ENCODE measurements at regions not wholly inside any gene's neighbourhood (a gene's known extent, or its start where the extent isn't known, plus 50 kb on each side); places are given as distances from the start of the nearest gene placed in this dataset.

DNA sequence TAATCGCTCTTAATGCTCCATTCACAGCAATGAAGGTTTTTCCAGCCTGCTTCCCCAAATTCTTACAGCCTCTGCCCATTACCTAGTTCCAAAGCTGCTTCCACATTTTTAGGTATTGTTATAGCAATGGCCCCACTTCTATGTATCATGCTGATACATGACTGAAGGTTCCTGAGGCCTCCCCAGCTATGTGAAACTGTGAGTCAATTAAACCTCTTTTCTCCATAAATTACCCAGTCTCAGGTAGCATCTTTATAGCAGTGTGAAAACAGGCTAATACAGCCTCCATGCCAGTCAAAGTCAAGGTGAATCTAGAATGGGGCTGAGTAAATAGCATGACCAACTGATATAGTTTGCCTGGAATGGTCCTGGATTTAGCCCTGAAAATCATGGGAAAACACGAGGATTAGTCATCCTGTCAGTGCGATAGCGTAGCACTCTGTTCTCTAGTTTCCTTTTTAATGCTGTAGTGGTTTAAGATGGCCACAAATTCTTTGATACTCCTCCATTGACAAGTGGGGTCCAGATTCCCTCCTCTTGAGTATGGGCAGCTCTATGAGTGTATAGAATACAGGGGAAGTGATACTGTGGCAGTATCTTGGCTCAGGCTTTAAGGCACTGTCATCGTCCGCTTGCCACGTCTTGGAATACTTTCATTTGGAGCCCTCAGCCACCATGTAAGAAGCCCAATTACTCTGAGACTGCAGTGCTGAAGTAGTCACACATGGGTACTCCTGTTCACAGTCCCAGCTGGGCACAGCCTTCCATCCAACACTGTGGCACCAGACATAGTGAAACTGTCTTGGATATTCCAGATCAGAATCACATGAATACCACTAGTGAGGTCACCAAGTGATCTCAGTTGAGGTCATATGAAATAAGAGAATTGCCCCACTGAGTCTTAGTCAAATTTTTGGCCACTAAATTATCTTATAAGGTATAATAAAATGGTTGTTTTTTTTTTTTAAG lies 94.0 kb upstream of the PLCL2 start:
- H2AFZ ChIP-seq (ENCODE audit: low read depth, low read length): no peak overlapping the region
- H3K27me3 ChIP-seq (ENCODE audit: insufficient read depth, low read length): no peaks in the 10 kb centered on the region
- no peaks in the 10 kb centered on the region for H3K4me1 ChIP-seq (ENCODE audit: insufficient read depth, low read length)
- H3K9me3 ChIP-seq (ENCODE audit: low read length): no peaks in the 10 kb centered on the region
- H3K4me3 ChIP-seq (ENCODE audit: low read length): no peak overlapping the region
- no peaks in the 10 kb centered on the region for H3K36me3 ChIP-seq (ENCODE audit: insufficient read depth, low read length)

DNA sequence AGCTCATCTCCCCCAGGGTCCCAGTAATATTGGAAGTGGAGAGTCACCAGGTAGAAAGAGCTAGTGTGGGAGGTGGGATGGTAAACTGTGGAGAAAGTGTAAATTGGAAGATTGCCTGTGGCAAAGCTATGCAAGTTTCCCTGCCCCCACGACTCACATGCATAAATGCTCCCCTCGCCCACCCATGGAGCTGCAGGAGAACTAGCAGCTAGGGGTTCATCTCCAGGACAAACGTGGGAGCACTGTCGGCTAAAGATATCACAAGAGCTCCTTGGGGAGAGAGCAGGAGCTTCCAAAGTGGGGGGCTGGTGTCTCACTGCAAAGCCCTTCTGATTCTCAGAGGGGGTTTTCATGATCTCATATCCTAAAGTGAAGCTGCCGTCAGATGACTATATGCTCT lies 91.4 kb upstream of the PLCL2 start:
- Histone ChIP-seq H3K4me3 (ENCODE audit: low read length) (no peak overlapping the region), H3K4me1 (ENCODE audit: insufficient read depth, low read length) (no peaks in the 10 kb centered on the region), H2AFZ (ENCODE audit: low read depth, low read length) (no peak overlapping the region), H3K27me3 (ENCODE audit: insufficient read depth, low read length) (no peaks in the 10 kb centered on the region), H3K9me3 (ENCODE audit: low read length) (no peaks in the 10 kb centered on the region), H3K36me3 (ENCODE audit: insufficient read depth, low read length) (no peaks in the 10 kb centered on the region)

DNA sequence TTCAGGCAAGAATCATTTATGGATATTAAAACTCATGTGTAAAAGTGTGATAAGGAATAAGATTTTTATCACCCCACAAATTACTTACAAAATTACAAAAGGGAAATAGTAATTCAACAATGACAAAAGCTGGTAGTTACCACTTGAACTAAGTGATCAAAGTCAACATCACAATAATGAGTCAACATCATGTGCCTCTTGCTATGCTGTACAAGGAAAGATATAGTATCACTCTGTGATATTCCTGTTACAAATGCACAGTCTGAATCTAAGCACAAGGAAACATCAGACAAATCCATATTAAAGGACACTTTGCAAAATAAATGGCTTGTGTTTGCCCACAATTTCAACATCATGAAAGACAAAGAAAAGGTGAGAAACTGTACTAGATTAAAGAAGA lies 90.5 kb upstream of the PLCL2 start:
- H3K27me3 ChIP-seq (ENCODE audit: insufficient read depth, low read length): no peaks in the 10 kb centered on the region
- H3K36me3 ChIP-seq (ENCODE audit: insufficient read depth, low read length): no peaks in the 10 kb centered on the region
- no peaks in the 10 kb centered on the region for H3K4me1 ChIP-seq (ENCODE audit: insufficient read depth, low read length)
- H3K4me3 ChIP-seq (ENCODE audit: low read length): no peak overlapping the region
- H2AFZ ChIP-seq (ENCODE audit: low read depth, low read length): no peak overlapping the region
- H3K9me3 ChIP-seq (ENCODE audit: low read length): no peaks in the 10 kb centered on the region

DNA sequence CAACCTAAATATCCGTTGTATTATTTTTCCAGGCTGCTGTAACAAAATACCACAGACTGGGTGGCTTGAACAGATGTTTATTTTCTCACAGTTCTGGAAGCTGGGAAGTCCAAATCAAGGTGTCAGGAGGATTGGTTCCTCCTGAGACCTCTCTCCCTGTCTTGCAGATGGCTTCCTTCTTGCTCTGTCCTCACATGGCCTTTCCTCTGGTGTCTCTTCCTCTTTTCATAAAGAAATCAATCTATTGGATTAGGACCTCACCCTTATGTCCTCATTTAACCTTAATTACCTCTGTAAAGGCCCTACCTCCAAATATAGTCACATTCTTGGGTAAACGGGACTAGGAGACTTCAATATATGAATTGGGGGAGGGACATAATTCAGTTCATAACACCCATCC lies 89.2 kb upstream of the PLCL2 start:
- no peaks in the 10 kb centered on the region for H3K36me3 ChIP-seq (ENCODE audit: insufficient read depth, low read length)
- H2AFZ ChIP-seq (ENCODE audit: low read depth, low read length): no peak overlapping the region
- H3K9me3 ChIP-seq (ENCODE audit: low read length): no peaks in the 10 kb centered on the region
- no peak overlapping the region for H3K4me3 ChIP-seq (ENCODE audit: low read length)
- no peaks in the 10 kb centered on the region for H3K27me3 ChIP-seq (ENCODE audit: insufficient read depth, low read length)
- H3K4me1 ChIP-seq (ENCODE audit: insufficient read depth, low read length): no peaks in the 10 kb centered on the region

DNA sequence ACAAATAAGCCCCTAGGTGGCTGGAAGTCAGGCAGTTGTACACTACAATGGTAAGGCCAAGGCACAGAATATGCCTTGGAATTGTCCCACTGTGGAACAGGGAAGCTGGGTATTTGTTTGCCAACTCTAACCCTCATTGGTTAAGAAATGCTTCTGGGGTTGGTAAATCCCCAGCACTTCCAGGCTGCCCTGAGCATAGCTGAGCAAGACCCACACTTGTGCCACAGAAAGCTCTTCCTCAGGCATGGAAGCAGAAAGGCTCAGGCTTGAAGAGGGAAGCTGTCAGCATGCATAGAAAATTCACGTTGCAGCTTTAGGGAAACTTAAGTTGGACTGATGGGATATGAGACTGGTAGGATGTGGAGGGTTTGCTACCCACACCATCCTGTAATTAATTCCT lies 86.9 kb upstream of the PLCL2 start:
- no peaks in the 10 kb centered on the region for H3K9me3 ChIP-seq (ENCODE audit: low read length)
- no peak overlapping the region for H2AFZ ChIP-seq (ENCODE audit: low read depth, low read length)
- H3K4me3 ChIP-seq (ENCODE audit: low read length): no peak overlapping the region
- no peaks in the 10 kb centered on the region for H3K36me3 ChIP-seq (ENCODE audit: insufficient read depth, low read length)
- H3K4me1 ChIP-seq (ENCODE audit: insufficient read depth, low read length): no peaks in the 10 kb centered on the region
- no peaks in the 10 kb centered on the region for H3K27me3 ChIP-seq (ENCODE audit: insufficient read depth, low read length)

DNA sequence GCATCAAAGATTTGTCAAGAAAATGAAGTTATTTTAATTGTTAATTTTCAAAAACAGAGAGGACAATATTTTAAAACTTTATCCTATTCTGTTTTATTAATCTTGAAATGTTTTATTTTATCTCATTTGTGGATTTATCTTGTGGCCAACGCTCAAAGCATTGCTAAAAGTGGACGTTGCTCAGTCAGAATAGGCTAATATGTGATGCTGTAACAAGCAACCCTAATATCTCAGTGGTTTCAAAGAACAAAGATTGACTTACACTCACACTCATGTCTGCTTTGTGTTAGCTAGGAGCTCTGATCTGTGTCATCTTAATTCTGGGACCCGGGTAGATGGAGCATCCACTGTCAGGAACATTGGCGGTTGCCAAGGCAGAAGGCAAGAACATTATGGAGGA lies 86.0 kb upstream of the PLCL2 start:
- H2AFZ ChIP-seq (ENCODE audit: low read depth, low read length): no peak overlapping the region
- no peak overlapping the region for H3K4me3 ChIP-seq (ENCODE audit: low read length)
- no peaks in the 10 kb centered on the region for H3K9me3 ChIP-seq (ENCODE audit: low read length)
- H3K27me3 ChIP-seq (ENCODE audit: insufficient read depth, low read length): no peaks in the 10 kb centered on the region
- no peaks in the 10 kb centered on the region for H3K4me1 ChIP-seq (ENCODE audit: insufficient read depth, low read length)
- H3K36me3 ChIP-seq (ENCODE audit: insufficient read depth, low read length): no peaks in the 10 kb centered on the region

DNA sequence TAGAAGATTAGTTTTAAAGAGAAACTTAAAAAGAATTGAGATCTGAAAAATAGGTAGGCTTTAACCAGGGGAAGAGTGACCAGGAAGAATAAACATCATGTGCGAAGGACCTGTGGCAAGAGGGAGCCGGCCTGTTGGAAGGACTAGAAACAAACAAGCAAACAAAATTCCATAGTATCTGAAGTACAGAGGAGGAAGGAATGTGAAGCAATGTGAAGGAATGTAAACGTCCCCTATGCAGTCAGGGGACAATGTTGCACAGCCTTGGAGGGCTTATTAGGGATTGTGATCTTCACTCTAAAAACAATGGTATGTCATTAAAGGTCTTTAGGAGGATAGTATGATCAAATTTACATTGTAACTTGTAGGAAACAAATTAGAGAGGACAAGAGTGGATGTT lies 84.4 kb upstream of the PLCL2 start:
- Histone ChIP-seq H3K4me3 (ENCODE audit: low read length) (no peak overlapping the region), H3K36me3 (ENCODE audit: insufficient read depth, low read length) (no peaks in the 10 kb centered on the region), H2AFZ (ENCODE audit: low read depth, low read length) (no peak overlapping the region), H3K4me1 (ENCODE audit: insufficient read depth, low read length) (no peaks in the 10 kb centered on the region), H3K9me3 (ENCODE audit: low read length) (no peaks in the 10 kb centered on the region), H3K27me3 (ENCODE audit: insufficient read depth, low read length) (peaks cover 3% of the 10 kb centered on the region)

DNA sequence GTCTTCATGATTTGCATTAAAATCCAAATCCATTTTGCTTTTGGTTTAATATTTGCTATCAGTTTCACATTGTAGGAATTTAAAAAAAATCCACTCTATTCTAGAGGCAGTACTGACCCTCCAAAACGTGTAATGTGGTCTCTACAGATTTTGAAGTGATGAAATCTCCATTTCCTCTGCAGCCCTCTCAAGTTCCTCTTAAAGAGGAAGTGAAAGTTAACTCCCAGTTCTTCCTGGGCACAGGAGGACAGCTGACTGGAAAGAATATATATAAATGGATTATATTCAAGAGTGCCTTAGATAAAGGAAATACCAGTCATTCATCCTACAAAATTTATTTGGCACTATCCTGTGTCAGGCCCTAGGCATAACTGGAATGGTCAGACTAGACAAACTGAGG lies 83.5 kb upstream of the PLCL2 start:
- Histone ChIP-seq H3K9me3 (ENCODE audit: low read length) (no peaks in the 10 kb centered on the region), H3K36me3 (ENCODE audit: insufficient read depth, low read length) (no peaks in the 10 kb centered on the region), H3K27me3 (ENCODE audit: insufficient read depth, low read length) (peaks cover 3% of the 10 kb centered on the region), H3K4me3 (ENCODE audit: low read length) (no peak overlapping the region), H3K4me1 (ENCODE audit: insufficient read depth, low read length) (no peaks in the 10 kb centered on the region), H2AFZ (ENCODE audit: low read depth, low read length) (no peak overlapping the region)

DNA sequence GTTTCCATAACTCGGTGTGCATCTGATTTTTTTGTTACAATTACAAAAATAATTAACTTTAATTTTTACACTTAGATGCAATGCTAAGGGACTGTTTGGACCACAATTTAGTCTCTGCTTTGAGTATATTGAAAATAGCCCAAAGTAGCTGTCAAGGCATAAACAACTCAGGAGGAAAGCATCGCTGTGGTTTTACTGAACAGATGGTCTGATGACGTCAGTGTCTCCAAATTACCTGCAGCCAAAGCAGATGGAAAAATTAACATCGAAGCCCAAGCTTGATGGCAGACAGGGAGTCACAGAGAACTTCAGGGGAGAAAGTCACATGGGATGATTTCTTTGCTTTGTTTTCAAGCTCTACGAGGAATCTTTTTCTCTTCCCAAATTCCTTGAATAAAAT lies 83.1 kb upstream of the PLCL2 start:
- H3K4me1 ChIP-seq (ENCODE audit: insufficient read depth, low read length): no peaks in the 10 kb centered on the region
- no peak overlapping the region for H3K4me3 ChIP-seq (ENCODE audit: low read length)
- peaks cover 3% of the 10 kb centered on the region for H3K27me3 ChIP-seq (ENCODE audit: insufficient read depth, low read length)
- H2AFZ ChIP-seq (ENCODE audit: low read depth, low read length): no peak overlapping the region
- H3K9me3 ChIP-seq (ENCODE audit: low read length): no peaks in the 10 kb centered on the region
- H3K36me3 ChIP-seq (ENCODE audit: insufficient read depth, low read length): no peaks in the 10 kb centered on the region

DNA sequence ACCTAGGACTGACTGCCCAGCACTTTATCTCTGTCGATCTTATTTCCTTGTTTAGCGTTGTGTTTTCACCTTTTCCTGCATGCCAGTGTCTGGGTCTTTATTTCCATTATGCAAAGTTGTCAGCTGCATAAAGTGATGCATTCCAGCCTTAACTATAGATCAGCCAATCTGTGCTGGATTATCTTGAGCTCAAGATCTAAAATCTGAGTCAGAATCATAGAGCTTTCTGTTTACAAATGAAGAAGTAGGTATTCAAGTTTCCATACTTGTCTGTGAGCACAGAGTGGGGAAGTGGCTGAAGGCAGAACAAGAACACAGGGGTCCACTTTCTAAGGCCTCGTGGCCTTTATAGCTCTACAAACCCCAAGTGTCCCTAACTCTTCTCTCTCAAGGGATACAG lies 82.4 kb upstream of the PLCL2 start:
- Histone ChIP-seq H3K4me3 (ENCODE audit: low read length) (no peak overlapping the region), H3K27me3 (ENCODE audit: insufficient read depth, low read length) (peaks cover 3% of the 10 kb centered on the region), H3K4me1 (ENCODE audit: insufficient read depth, low read length) (no peaks in the 10 kb centered on the region), H2AFZ (ENCODE audit: low read depth, low read length) (no peak overlapping the region), H3K36me3 (ENCODE audit: insufficient read depth, low read length) (no peaks in the 10 kb centered on the region), H3K9me3 (ENCODE audit: low read length) (no peaks in the 10 kb centered on the region)

DNA sequence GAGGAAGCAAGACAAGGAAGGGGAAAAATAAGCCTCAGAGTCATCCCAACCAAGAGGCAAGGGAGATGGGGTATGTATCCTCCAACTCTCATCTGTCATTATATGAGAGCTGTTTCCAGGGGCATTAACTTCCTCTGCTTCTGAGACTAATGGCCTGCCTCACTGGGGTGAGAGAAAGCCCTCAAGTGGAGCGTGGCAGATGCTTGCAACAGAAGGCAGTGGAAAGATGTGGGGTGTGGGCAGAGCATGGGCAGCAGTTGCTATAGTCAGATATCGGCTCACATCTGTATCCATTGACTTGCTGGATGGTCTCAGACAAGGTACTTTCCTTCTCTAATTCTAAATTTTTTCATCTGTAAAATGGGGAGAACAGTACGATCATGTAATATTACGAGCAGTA lies 81.7 kb upstream of the PLCL2 start:
- Histone ChIP-seq H3K9me3 (ENCODE audit: low read length) (no peaks in the 10 kb centered on the region), H3K4me3 (ENCODE audit: low read length) (no peak overlapping the region), H3K36me3 (ENCODE audit: insufficient read depth, low read length) (no peaks in the 10 kb centered on the region), H3K4me1 (ENCODE audit: insufficient read depth, low read length) (no peaks in the 10 kb centered on the region), H2AFZ (ENCODE audit: low read depth, low read length) (no peak overlapping the region), H3K27me3 (ENCODE audit: insufficient read depth, low read length) (peaks cover 3% of the 10 kb centered on the region)

DNA sequence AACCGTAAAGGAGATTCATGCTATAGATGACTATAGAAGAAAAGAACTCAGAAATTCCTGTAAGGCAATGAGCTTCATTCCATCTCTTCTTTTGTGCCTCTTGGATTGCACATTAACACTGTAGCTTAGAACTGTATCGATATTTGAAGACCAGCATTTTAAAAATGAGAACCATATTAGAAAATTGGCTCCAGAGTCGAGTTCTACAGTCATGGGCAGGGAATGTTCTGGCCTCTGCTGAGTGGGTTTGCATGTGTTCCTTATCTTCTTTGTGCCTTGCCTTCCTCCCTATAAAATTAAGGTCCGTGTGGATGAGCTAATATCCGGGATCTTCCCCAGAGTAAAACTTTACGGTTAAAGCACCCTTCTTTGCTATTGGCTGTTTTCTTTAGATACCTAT lies 77.4 kb upstream of the PLCL2 start:
- Histone ChIP-seq H3K4me3 (ENCODE audit: low read length) (no peak overlapping the region), H3K27me3 (ENCODE audit: insufficient read depth, low read length) (peaks cover 3% of the 10 kb centered on the region), H3K9me3 (ENCODE audit: low read length) (no peaks in the 10 kb centered on the region), H3K36me3 (ENCODE audit: insufficient read depth, low read length) (no peaks in the 10 kb centered on the region), H2AFZ (ENCODE audit: low read depth, low read length) (no peak overlapping the region), H3K4me1 (ENCODE audit: insufficient read depth, low read length) (peaks cover 6% of the 10 kb centered on the region)

DNA sequence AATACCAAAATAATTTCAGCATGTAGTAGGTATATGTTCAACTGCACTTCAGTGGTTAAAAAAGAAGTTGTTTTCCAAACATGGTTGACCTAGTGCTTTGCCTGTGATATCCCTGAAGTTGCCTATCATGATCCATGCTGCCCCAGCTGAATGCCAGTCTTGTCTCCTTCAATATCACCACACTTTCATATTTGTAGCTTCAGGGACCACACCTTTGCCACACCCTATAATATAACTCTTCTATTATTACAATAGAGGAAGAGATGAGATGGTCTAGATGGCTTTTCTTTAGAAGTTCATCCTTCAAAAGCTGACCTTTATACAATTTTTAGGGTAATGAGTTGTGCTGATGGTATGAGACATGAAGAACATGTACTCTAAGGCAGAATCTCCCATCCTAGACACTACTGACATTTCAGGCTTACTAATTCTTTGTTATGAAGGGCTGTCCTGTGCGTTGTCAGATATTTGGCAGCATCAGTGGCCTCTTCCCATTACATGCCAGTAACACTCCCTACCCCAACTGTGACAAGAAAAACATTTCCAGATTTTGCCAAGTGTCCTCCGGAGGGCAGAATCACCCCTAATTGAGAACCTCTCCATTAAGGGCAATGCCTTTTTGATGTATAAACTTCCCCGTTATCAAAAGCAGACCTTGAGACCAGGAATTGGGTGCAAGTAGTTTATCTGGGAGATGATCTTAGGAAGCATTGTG lies 76.2 kb upstream of the PLCL2 start:
- no peaks in the 10 kb centered on the region for H3K36me3 ChIP-seq (ENCODE audit: insufficient read depth, low read length)
- H3K4me3 ChIP-seq (ENCODE audit: low read length): no peak overlapping the region
- H3K4me1 ChIP-seq (ENCODE audit: insufficient read depth, low read length): peaks cover 6% of the 10 kb centered on the region
- no peak overlapping the region for H2AFZ ChIP-seq (ENCODE audit: low read depth, low read length)
- no peaks in the 10 kb centered on the region for H3K9me3 ChIP-seq (ENCODE audit: low read length)
- peaks cover 3% of the 10 kb centered on the region for H3K27me3 ChIP-seq (ENCODE audit: insufficient read depth, low read length)
